Tibial nerve (tissue), 3 donors: ENCODE measurements at regions not wholly inside any gene's neighbourhood (a gene's known extent, or its start where the extent isn't known, plus 50 kb on each side); places are given as distances from the start of the nearest gene placed in this dataset.

Experiments
- CTCF ChIP-seq, 5 experiments: fragments of 200-600 bp in 3 of 5; fragments of 450-650 bp in 2 of 5; sonication (generic) in 3 of 5; IDR thresholded peaks; one replicate each; pipeline ENCODE4 v1.5.1; 2016 to 2019; ENCODE audit warnings: antibody characterized with exemption in 5 of 5, mild to moderate bottlenecking in 3 of 5, moderate library complexity in 2 of 5
- POLR2A ChIP-seq, 2 donors: fragments of 450-650 bp; IDR thresholded peaks; one replicate each; pipeline ENCODE4 v1.6.1; 2017; ENCODE audit warnings: antibody characterized with exemption in 2 of 2, mild to moderate bottlenecking in 2 of 2, moderate library complexity in 2 of 2

DNA sequence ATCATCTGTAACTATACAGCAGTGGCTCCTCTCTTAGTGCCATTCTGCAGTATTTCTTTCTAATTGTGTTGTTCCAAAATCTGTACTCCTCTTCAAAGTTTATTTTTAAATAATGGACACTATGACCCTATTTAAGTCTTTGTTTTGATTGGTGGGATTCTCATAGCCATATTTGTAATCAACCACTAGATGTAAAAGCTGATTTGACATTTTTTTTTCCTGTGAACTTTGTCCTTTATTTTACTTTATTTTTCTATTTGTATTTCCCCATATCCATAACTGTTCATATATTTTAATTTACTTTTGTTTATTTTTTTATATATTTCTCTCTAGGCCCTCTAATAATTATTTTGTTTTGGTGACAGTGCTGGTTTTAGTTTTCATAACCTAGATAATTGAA, 544.4 kb downstream of the KCNJ2 start:
- TF ChIP-seq CTCF (IDR thresholded peaks at IDR 0.05) (no peak), POLR2A (IDR thresholded peaks at IDR 0.05) (no peak)
